OCI-LY7 (cell line): ENCODE measurements at regions not wholly inside any gene's neighbourhood (a gene's known extent, or its start where the extent isn't known, plus 50 kb on each side); places are given as distances from the start of the nearest gene placed in this dataset.

Experiments
- BruUV-seq: library from RNA; stranded (reverse); fragments of 400-500 nt; replicated peaks from 2 replicates; lab custom pipeline; 2021; lab: Mats Ljungman, UMichigan
- CTCF ChIA-PET: fragments of 300-600 bp; sonication (Branson Sonifier 250); formaldehyde crosslinking; loops from one replicate; lab custom pipeline; 2022; ENCODE audit warnings: antibody characterized with exemption; ENCODE audit not compliant: unreplicated experiment; lab: Charles Lee
- POLR2A ChIA-PET: fragments of 300-600 bp; sonication (Branson Sonifier 250); formaldehyde crosslinking; loops from one replicate; lab custom pipeline; 2022; ENCODE audit warnings: antibody characterized with exemption; lab: Charles Lee
- DNase-seq: peaks from one replicate; pipeline ENCODE4 v3.0.0-alpha.2; 2015; ENCODE audit warnings: low spot score
- H2AFZ ChIP-seq: fragments of 200-600 bp; sonication (generic), shearing (Covaris generic); 2 replicates; pipeline ENCODE4 v1.6.1; 2014; ENCODE audit warnings: mild to moderate bottlenecking, antibody characterized with exemption, low read length, moderate library complexity
- H3K27ac ChIP-seq: fragments of 200-600 bp; sonication (generic); 2 replicates; pipeline ENCODE4 v1.5.1; 2014; ENCODE audit warnings: mixed run types, low read depth, mild to moderate bottlenecking, moderate library complexity, low read length, inconsistent platforms; ENCODE audit not compliant: poor library complexity, severe bottlenecking
- H3K36me3 ChIP-seq: fragments of 200-600 bp; sonication (generic); 2 replicates; pipeline ENCODE4 v1.6.1; 2014; ENCODE audit warnings: mild to moderate bottlenecking, antibody characterized with exemption, low read length, moderate library complexity, mixed read lengths; ENCODE audit not compliant: insufficient read depth
- H3K4me1 ChIP-seq: fragments of 200-600 bp; sonication (generic); 2 replicates; pipeline ENCODE4 v1.5.1; 2014; ENCODE audit warnings: mild to moderate bottlenecking, low read length; ENCODE audit not compliant: insufficient read depth, poor library complexity, severe bottlenecking
- H3K4me2 ChIP-seq: fragments of 200-600 bp; sonication (generic); 2 replicates; pipeline ENCODE4 v1.6.1; 2014; ENCODE audit warnings: mild to moderate bottlenecking, low read length
- H3K4me3 ChIP-seq: fragments of 200-600 bp; sonication (generic); 2 replicates; pipeline ENCODE4 v1.5.1; 2014; ENCODE audit warnings: mild to moderate bottlenecking, low read depth, low read length; ENCODE audit not compliant: poor library complexity, severe bottlenecking
- H3K79me2 ChIP-seq: fragments of 200-600 bp; sonication (generic); 2 replicates; pipeline ENCODE4 v1.6.1; 2016; ENCODE audit warnings: low read depth, mild to moderate bottlenecking, low read length, moderate library complexity, mixed read lengths; ENCODE audit not compliant: insufficient read depth
- H3K9me2 ChIP-seq: fragments of 200-600 bp; sonication (generic); 2 replicates; pipeline ENCODE4 v1.6.1; 2016; ENCODE audit warnings: mild to moderate bottlenecking, low read length, mixed read lengths; ENCODE audit not compliant: insufficient read depth
- H3K9me3 ChIP-seq: fragments of 200-600 bp; sonication (generic); 2 replicates; pipeline ENCODE4 v1.6.1; 2014; ENCODE audit warnings: mild to moderate bottlenecking, mixed run types, low read length, mixed read lengths
- H4K20me1 ChIP-seq: fragments of 200-600 bp; sonication (generic); 2 replicates; pipeline ENCODE4 v1.6.1; 2014; ENCODE audit warnings: mild to moderate bottlenecking, antibody characterized with exemption, low read length, moderate library complexity, mixed read lengths; ENCODE audit not compliant: insufficient read depth
- CTCF ChIP-seq: fragments of 200-600 bp; sonication (generic); conservative IDR thresholded peaks from 2 replicates; pipeline ENCODE4 v1.5.1; 2014; ENCODE audit warnings: mild to moderate bottlenecking, antibody characterized with exemption, low read length, moderate library complexity, mixed read lengths
- EZH2phosphoT487 ChIP-seq: fragments of 200-600 bp; sonication (generic); IDR thresholded peaks from 2 replicates; pipeline ENCODE4 v1.6.1; 2018; ENCODE audit warnings: low read depth, borderline replicate concordance, mild to moderate bottlenecking, mixed run types, antibody characterized with exemption, low read length, moderate library complexity, mixed read lengths
- intact Hi-C: fragments of 100-400 bp; cut with micrococcal nuclease; formaldehyde crosslinking; loops from one replicate; pipeline ENCODE4 v1.10.0; 2022; ENCODE audit not compliant: unreplicated experiment

GRCh38 chr2:47653036-47653435 lies 82.3 kb upstream of the KCNK12 start:
- Histone ChIP-seq H3K4me1 (peaks cover 67% of the 10 kb centered on the region), H3K4me3 (no peak overlapping the region), H3K27ac (peak overlapping the region; percentile 97), H3K79me2 (peaks cover 23% of the 10 kb centered on the region; the same call in 1 of the 2 replicates), H3K9me2 (no peaks in the 10 kb centered on the region), H3K9me3 (no peaks in the 10 kb centered on the region), H3K36me3 (no peaks in the 10 kb centered on the region), H4K20me1 (no peaks in the 10 kb centered on the region), H3K4me2 (peak overlapping the region; percentile 97), H2AFZ (peak overlapping the region; percentile 57; the same call in 1 of the 2 replicates)
- DNase-seq: no peak
- intact Hi-C loops: loop anchor here (10.0 kb wide), 1 partner anchor 452 kb away; no protein-coding TSS in a partner anchor
- no TSS peak for BruUV-seq
- no peak for TF ChIP-seq CTCF
- TF ChIP-seq EZH2phosphoT487: no peak
- ChIA-PET POLR2A (interaction anchor here (0.9 to 13.1 kb wide), 10 partner anchors 10 to 133 kb away, joined by 3 to 229 read pairs (median 4); no protein-coding TSS in a partner anchor), CTCF (interaction anchor here (0.7 to 1.1 kb wide), 2 partner anchors 10 to 67 kb away, joined by 3 read pairs; no protein-coding TSS in a partner anchor)

GRCh38 chr2:47652061-47652690 lies 81.4 kb upstream of the KCNK12 start:
- Histone ChIP-seq H3K4me1 (peaks cover 59% of the 10 kb centered on the region), H3K9me2 (no peaks in the 10 kb centered on the region), H3K4me2 (peak overlapping the region; percentile 97), H3K27ac (no peak overlapping the region), H3K36me3 (no peaks in the 10 kb centered on the region), H3K4me3 (no peak overlapping the region), H3K79me2 (peaks cover 19% of the 10 kb centered on the region; the same call in 1 of the 2 replicates), H4K20me1 (no peaks in the 10 kb centered on the region), H3K9me3 (no peaks in the 10 kb centered on the region), H2AFZ (peak overlapping the region; percentile 41; the same call in 1 of the 2 replicates)
- no TSS peak for BruUV-seq
- intact Hi-C loops: loop anchor here (10.0 kb wide), 1 partner anchor 453 kb away; no protein-coding TSS in a partner anchor
- no peak for DNase-seq
- TF ChIP-seq CTCF (no peak), EZH2phosphoT487 (no peak)
- ChIA-PET POLR2A (interaction anchor here (0.6 to 13.1 kb wide), 12 partner anchors 9 to 678 kb away, joined by 3 to 229 read pairs (median 4); no protein-coding TSS in a partner anchor), CTCF (interaction anchor here (1.1 kb wide), 1 partner anchor 68 kb away, joined by 3 read pairs; no protein-coding TSS in a partner anchor)
